Keratinocyte (primary cell): ENCODE measurements at regions not wholly inside any gene's neighbourhood (a gene's known extent, or its start where the extent isn't known, plus 50 kb on each side); places are given as distances from the start of the nearest gene placed in this dataset.

Experiments
- DNase-seq: peaks from one replicate; pipeline ENCODE4 v3.0.0-alpha.2; 2011; ENCODE audit warnings: low read depth, missing footprints, low spot score
- FAIRE-seq: peaks from 2 replicates; lab custom pipeline; 2011; peaks lifted over from hg19 to GRCh38; lab: Jason Lieb, UNC
- H2AFZ ChIP-seq: 2 replicates; pipeline ENCODE4 v1.6.0; 2012; ENCODE audit warnings: low read length, control low read depth, inconsistent platforms; ENCODE audit not compliant: control insufficient read depth
- H3K27ac ChIP-seq: 2 replicates; pipeline ENCODE4 v1.5.1; 2011; ENCODE audit warnings: low read length; ENCODE audit not compliant: control insufficient read depth, insufficient read depth
- H3K27me3 ChIP-seq: 3 replicates; pipeline ENCODE4 v1.6.0; 2011; ENCODE audit warnings: low read length; ENCODE audit not compliant: control insufficient read depth, insufficient read depth; ENCODE audit errors: extremely low read depth
- H3K36me3 ChIP-seq, 2 experiments: 2 replicates in 1 of 2; 3 replicates in 1 of 2; pipeline ENCODE4 v1.5.1; 2011; ENCODE audit warnings: low read length in 2 of 2, mild to moderate bottlenecking in 1 of 2; ENCODE audit not compliant: control insufficient read depth in 2 of 2, insufficient read depth in 2 of 2; ENCODE audit errors: extremely low read depth in 1 of 2
- H3K4me1 ChIP-seq: 3 replicates; pipeline ENCODE4 v1.5.1; 2011; ENCODE audit warnings: low read length; ENCODE audit not compliant: control insufficient read depth, insufficient read depth; ENCODE audit errors: extremely low read depth
- H3K4me2 ChIP-seq: 3 replicates; pipeline ENCODE4 v1.6.0; 2011; ENCODE audit warnings: low read depth, low read length; ENCODE audit not compliant: control insufficient read depth, insufficient read depth; ENCODE audit errors: extremely low read depth
- H3K4me3 ChIP-seq, 3 experiments: fragments of 200-600 bp in 1 of 3; sonication (generic) in 1 of 3; 2 replicates in 2 of 3; 3 replicates in 1 of 3; pipeline ENCODE4 v1.5.1; 2011 to 2016; ENCODE audit warnings: low read length in 3 of 3, mild to moderate bottlenecking in 3 of 3, control low read depth in 2 of 3, inconsistent platforms in 1 of 3, low read depth in 1 of 3, mixed read lengths in 1 of 3, mixed run types in 1 of 3, moderate library complexity in 1 of 3; ENCODE audit not compliant: control insufficient read depth in 2 of 3, insufficient read depth in 2 of 3; ENCODE audit errors: extremely low read depth in 1 of 3
- H3K79me2 ChIP-seq: 2 replicates; pipeline ENCODE4 v1.6.0; 2012; ENCODE audit warnings: low read length; ENCODE audit not compliant: control insufficient read depth, insufficient read depth
- H3K9ac ChIP-seq: 3 replicates; pipeline ENCODE4 v1.6.0; 2011; ENCODE audit warnings: low read length; ENCODE audit not compliant: control insufficient read depth, insufficient read depth; ENCODE audit errors: extremely low read depth
- H3K9me1 ChIP-seq: 3 replicates; pipeline ENCODE4 v1.6.0; 2011; ENCODE audit warnings: low read length; ENCODE audit not compliant: control insufficient read depth, insufficient read depth; ENCODE audit errors: extremely low read depth
- H3K9me3 ChIP-seq: 2 replicates; pipeline ENCODE4 v1.5.1; 2012; ENCODE audit warnings: low read depth, low read length; ENCODE audit not compliant: control insufficient read depth
- H4K20me1 ChIP-seq: 3 replicates; pipeline ENCODE4 v1.6.0; 2011; ENCODE audit warnings: low read length; ENCODE audit not compliant: control insufficient read depth, insufficient read depth; ENCODE audit errors: extremely low read depth
- CTCF ChIP-seq, 3 experiments: IDR thresholded peaks in 1 of 3; conservative IDR thresholded peaks in 1 of 3; optimal IDR thresholded peaks in 1 of 3; 2 replicates in 2 of 3; 3 replicates in 1 of 3; pipeline versions ENCODE3 to v1.5.1; 2011; ENCODE audit warnings: low read length in 3 of 3, mild to moderate bottlenecking in 3 of 3, moderate library complexity in 2 of 3, control low read depth in 1 of 3, inconsistent platforms in 1 of 3; ENCODE audit not compliant: insufficient read depth in 2 of 3; ENCODE audit errors: extremely low read depth in 1 of 3
- EZH2 ChIP-seq: IDR thresholded peaks from one replicate; pipeline ENCODE4 v1.6.1; 2012; ENCODE audit warnings: inconsistent platforms, mild to moderate bottlenecking, low read length, moderate library complexity
- dilution Hi-C: fragments of 300-500 bp; cut with MboI; formaldehyde crosslinking; loops from one replicate; pipeline ENCODE4 v1.7.0; 2020; ENCODE audit warnings: low sequenced_read_pairs; ENCODE audit not compliant: extremely low pct_ligation_motif_present

- Histone ChIP-seq H3K4me3 (no peak overlapping the region), H3K9me1 (no peaks in the 10 kb centered on the region), H2AFZ (no peak overlapping the region), H3K4me1 (peaks cover 28% of the 10 kb centered on the region), H3K27me3 (no peaks in the 10 kb centered on the region), H3K27ac (peak overlapping the region; percentile 50), H3K9me3 (no peaks in the 10 kb centered on the region), H4K20me1 (no peaks in the 10 kb centered on the region), H3K9ac (no peak overlapping the region), H3K4me2 (no peak overlapping the region), H3K36me3 (no peaks in the 10 kb centered on the region), H3K79me2 (no peaks in the 10 kb centered on the region)
- dilution Hi-C loops = no loop called here
- DNase-seq (peak; percentile 38), FAIRE-seq (peak; percentile 13)
- TF ChIP-seq EZH2 = no peak
- TF ChIP-seq CTCF (optimal IDR thresholded peaks at IDR 0.05 in 1 of 3, IDR thresholded peaks at IDR 0.05 in 1 of 3, conservative IDR thresholded peaks at IDR 0.05 in 1 of 3; ENCODE audit: extremely low read depth in 1 of 3, insufficient read depth in 2 of 3, low read length in 3 of 3) = no peak
Measured at GRCh38 chr20:24095756-24096155, 107.2 kb upstream of the GGTLC1 start.

- Histone ChIP-seq H3K4me1 (peaks cover 23% of the 10 kb centered on the region), H3K4me3 (no peak overlapping the region), H2AFZ (no peak overlapping the region), H3K79me2 (no peaks in the 10 kb centered on the region), H3K27me3 (no peaks in the 10 kb centered on the region), H3K4me2 (no peak overlapping the region), H3K9me1 (no peaks in the 10 kb centered on the region), H4K20me1 (no peaks in the 10 kb centered on the region), H3K9me3 (no peaks in the 10 kb centered on the region), H3K9ac (no peak overlapping the region), H3K36me3 (no peaks in the 10 kb centered on the region), H3K27ac (no peak overlapping the region)
- dilution Hi-C loops = no loop called here
- TF ChIP-seq CTCF (optimal IDR thresholded peaks at IDR 0.05 in 1 of 3, IDR thresholded peaks at IDR 0.05 in 1 of 3, conservative IDR thresholded peaks at IDR 0.05 in 1 of 3; ENCODE audit: extremely low read depth in 1 of 3, insufficient read depth in 2 of 3, low read length in 3 of 3) (no peak), EZH2 (no peak)
- no peak for FAIRE-seq
- no peak for DNase-seq
Measured at GRCh38 chr20:24095303-24095702, 106.7 kb upstream of the GGTLC1 start.
